ENCODE measurements at regions not wholly inside any gene's neighbourhood (a gene's known extent, or its start where the extent isn't known, plus 50 kb on each side); places are given as distances from the start of the nearest gene placed in this dataset.

GRCh38 chr2:190792956-190793888 is 87.4 kb upstream of the GLS start:
- H4K20me1 ChIP-seq (ENCODE audit: control insufficient read depth, insufficient read depth, low read length, poor library complexity, severe bottlenecking), result no peaks in the 10 kb centered on the region
- H3K27me3 ChIP-seq (replicated peaks in 1 of 4; ENCODE audit: control extremely low read depth in 1 of 4, control insufficient read depth in 3 of 4, insufficient read depth in 4 of 4, low read length in 3 of 4), result no peaks in the 10 kb centered on the region
- no peak overlapping the region for H2AFZ ChIP-seq (ENCODE audit: insufficient read depth, low read depth, low read length, poor library complexity, severe bottlenecking)
- H3K4me3 ChIP-seq (ENCODE audit: control extremely low read depth in 1 of 5, extremely low read depth in 1 of 5, insufficient read depth in 1 of 5, low read depth in 2 of 5, low read length in 4 of 5), result no peak overlapping the region
- no peak for TF ChIP-seq EZH2 (IDR thresholded peaks at IDR 0.05; ENCODE audit: borderline replicate concordance, insufficient read depth, low read depth, low read length, poor library complexity, severe bottlenecking)
- TF ChIP-seq CTCF (IDR thresholded peaks at IDR 0.05), result no peak
- no peaks in the 10 kb centered on the region for H3K79me2 ChIP-seq (ENCODE audit: control insufficient read depth, insufficient read depth, low read length)
- no peak for DNase-seq
- H3K9ac ChIP-seq (ENCODE audit: low read length), result no peak overlapping the region
- ChIA-PET CTCF (interaction anchor here (1.0 to 1.5 kb wide), 3 partner anchors 9 to 10 kb away, joined by 3 to 4 read pairs (median 3); no protein-coding TSS in a partner anchor), POLR2A (interaction anchor here (0.7 kb wide), 1 partner anchor 115 kb away, joined by 6 read pairs; no protein-coding TSS in a partner anchor)
- Mint-ChIP-seq H3K4me1 (no peaks in the 10 kb centered on the region), H3K27me3 (no peaks in the 10 kb centered on the region), H3K4me3 (no peak overlapping the region), H3K9me3 (ENCODE audit: insufficient read depth) (no peaks in the 10 kb centered on the region), H3K27ac (no peak overlapping the region)
- no peaks in the 10 kb centered on the region for H3K4me1 ChIP-seq (ENCODE audit: control insufficient read depth in 2 of 2, insufficient read depth in 2 of 2, low read length in 2 of 2)
- H3K4me2 ChIP-seq (replicated peaks; ENCODE audit: low read depth, low read length, poor library complexity, severe bottlenecking), result no peak overlapping the region
- H3K27ac ChIP-seq (ENCODE audit: low read length in 2 of 2), result no peak overlapping the region
- H3K9me3 ChIP-seq (ENCODE audit: control extremely low read depth in 1 of 3, control insufficient read depth in 2 of 3, insufficient read depth in 1 of 3, low read length in 2 of 3), result no peaks in the 10 kb centered on the region
- WGBS (ENCODE audit: insufficient coverage), result 94% methylated on average over 6 of the region's 9 CpGs
- no peak for ATAC-seq (ENCODE audit: low read depth)
- no peaks in the 10 kb centered on the region for H3K36me3 ChIP-seq (replicated peaks in 1 of 2; ENCODE audit: control extremely low read depth in 1 of 2, control insufficient read depth in 1 of 2, extremely low read depth in 1 of 2, insufficient read depth in 2 of 2, low read length in 1 of 2)
- intact Hi-C loops (cut with micrococcal nuclease), result no loop called here

- 81% methylated on average over 3 of the region's 6 CpGs for whole genome bisulfite sequencing (ENCODE audit: insufficient coverage)
- ATAC-seq (ENCODE audit: low read depth) (no peak), DNase-seq (no peak)
- intact Hi-C loops (cut with micrococcal nuclease), result no loop called here
- Histone ChIP-seq H3K4me2 (replicated peaks; ENCODE audit: low read depth, low read length, poor library complexity, severe bottlenecking) (no peak overlapping the region), H3K27ac (ENCODE audit: low read length in 2 of 2) (no peak overlapping the region), H3K27me3 (replicated peaks in 1 of 4; ENCODE audit: control extremely low read depth in 1 of 4, control insufficient read depth in 3 of 4, insufficient read depth in 4 of 4, low read length in 3 of 4) (no peaks in the 10 kb centered on the region), H3K36me3 (replicated peaks in 1 of 2; ENCODE audit: control extremely low read depth in 1 of 2, control insufficient read depth in 1 of 2, extremely low read depth in 1 of 2, insufficient read depth in 2 of 2, low read length in 1 of 2) (no peaks in the 10 kb centered on the region), H3K4me1 (ENCODE audit: control insufficient read depth in 2 of 2, insufficient read depth in 2 of 2, low read length in 2 of 2) (no peaks in the 10 kb centered on the region), H2AFZ (ENCODE audit: insufficient read depth, low read depth, low read length, poor library complexity, severe bottlenecking) (no peak overlapping the region), H3K9ac (ENCODE audit: low read length) (no peak overlapping the region), H3K9me3 (ENCODE audit: control extremely low read depth in 1 of 3, control insufficient read depth in 2 of 3, insufficient read depth in 1 of 3, low read length in 2 of 3) (no peaks in the 10 kb centered on the region), H3K79me2 (ENCODE audit: control insufficient read depth, insufficient read depth, low read length) (no peaks in the 10 kb centered on the region), H3K4me3 (ENCODE audit: control extremely low read depth in 1 of 5, extremely low read depth in 1 of 5, insufficient read depth in 1 of 5, low read depth in 2 of 5, low read length in 4 of 5) (no peak overlapping the region), H4K20me1 (ENCODE audit: control insufficient read depth, insufficient read depth, low read length, poor library complexity, severe bottlenecking) (no peaks in the 10 kb centered on the region)
- Mint-ChIP-seq H3K4me1 (no peaks in the 10 kb centered on the region), H3K27me3 (no peaks in the 10 kb centered on the region), H3K4me3 (no peak overlapping the region), H3K27ac (no peak overlapping the region), H3K9me3 (ENCODE audit: insufficient read depth) (no peaks in the 10 kb centered on the region)
- no peak for TF ChIP-seq CTCF (IDR thresholded peaks at IDR 0.05)
- TF ChIP-seq EZH2 (IDR thresholded peaks at IDR 0.05; ENCODE audit: borderline replicate concordance, insufficient read depth, low read depth, low read length, poor library complexity, severe bottlenecking), result no peak
- ChIA-PET CTCF (interaction anchor here (1.5 kb wide), 1 partner anchor 11 kb away, joined by 4 read pairs; no protein-coding TSS in a partner anchor), POLR2A (no interaction called here)
Measured at GRCh38 chr2:190794377-190794776, 86.2 kb upstream of the GLS start.

Data from B cell (primary cell).